A673 (cell line): ENCODE measurements at regions not wholly inside any gene's neighbourhood (a gene's known extent, or its start where the extent isn't known, plus 50 kb on each side); places are given as distances from the start of the nearest gene placed in this dataset.

Experiments used
- EZH2 ChIP-seq: fragments of 200-600 bp; sonication (generic); IDR thresholded peaks from 2 replicates; pipeline ENCODE4 v1.6.1; 2017; ENCODE audit warnings: borderline replicate concordance, low read depth, mild to moderate bottlenecking, mixed read lengths, antibody characterized with exemption, low read length; ENCODE audit not compliant: poor library complexity, severe bottlenecking
- TF ChIP-seq, protein P1 (sequence below): fragments of 300-800, 200-600 bp; sonication (generic); conservative IDR thresholded peaks from 2 replicates; pipeline ENCODE4 v1.5.1; 2017; ENCODE audit warnings: low read depth, mild to moderate bottlenecking, antibody characterized with exemption, low read length, moderate library complexity, mixed read lengths

DNA sequence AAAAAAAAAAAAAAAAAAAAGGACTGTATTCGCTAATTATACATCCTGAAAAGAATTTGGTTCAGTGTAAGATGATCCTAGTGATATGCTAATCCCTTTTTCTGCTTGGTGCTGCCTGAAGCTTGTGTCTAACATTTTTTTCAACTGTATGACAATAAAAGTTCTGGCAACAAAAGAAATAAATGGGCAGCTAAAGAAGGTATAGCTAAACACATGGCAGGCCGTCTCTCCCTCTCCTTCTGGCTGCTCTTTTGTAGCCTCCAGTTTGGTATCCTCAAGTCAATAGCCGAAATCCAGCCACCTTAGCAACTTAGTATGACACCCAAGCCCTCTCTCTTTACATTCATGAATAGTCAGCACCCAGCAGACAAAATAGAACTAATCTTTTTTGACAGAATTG, 198.3 kb upstream of the OTX2 start:
- TF ChIP-seq, protein P1, sequence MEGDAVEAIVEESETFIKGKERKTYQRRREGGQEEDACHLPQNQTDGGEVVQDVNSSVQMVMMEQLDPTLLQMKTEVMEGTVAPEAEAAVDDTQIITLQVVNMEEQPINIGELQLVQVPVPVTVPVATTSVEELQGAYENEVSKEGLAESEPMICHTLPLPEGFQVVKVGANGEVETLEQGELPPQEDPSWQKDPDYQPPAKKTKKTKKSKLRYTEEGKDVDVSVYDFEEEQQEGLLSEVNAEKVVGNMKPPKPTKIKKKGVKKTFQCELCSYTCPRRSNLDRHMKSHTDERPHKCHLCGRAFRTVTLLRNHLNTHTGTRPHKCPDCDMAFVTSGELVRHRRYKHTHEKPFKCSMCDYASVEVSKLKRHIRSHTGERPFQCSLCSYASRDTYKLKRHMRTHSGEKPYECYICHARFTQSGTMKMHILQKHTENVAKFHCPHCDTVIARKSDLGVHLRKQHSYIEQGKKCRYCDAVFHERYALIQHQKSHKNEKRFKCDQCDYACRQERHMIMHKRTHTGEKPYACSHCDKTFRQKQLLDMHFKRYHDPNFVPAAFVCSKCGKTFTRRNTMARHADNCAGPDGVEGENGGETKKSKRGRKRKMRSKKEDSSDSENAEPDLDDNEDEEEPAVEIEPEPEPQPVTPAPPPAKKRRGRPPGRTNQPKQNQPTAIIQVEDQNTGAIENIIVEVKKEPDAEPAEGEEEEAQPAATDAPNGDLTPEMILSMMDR = no peak
- no peak for TF ChIP-seq EZH2
